Esophagus squamous epithelium (tissue), 4 donors: ENCODE measurements at regions not wholly inside any gene's neighbourhood (a gene's known extent, or its start where the extent isn't known, plus 50 kb on each side); places are given as distances from the start of the nearest gene placed in this dataset.

Experiments
- POLR2A ChIP-seq, 4 donors: fragments of 450-650 bp; IDR thresholded peaks; one replicate each; pipeline ENCODE4 v1.6.1; 2017; ENCODE audit warnings: antibody characterized with exemption in 4 of 4, mild to moderate bottlenecking in 4 of 4, moderate library complexity in 3 of 4
- TF ChIP-seq, protein P1 (sequence below), 6 experiments: fragments of 450-650 bp in 4 of 6; fragments of 200-600 bp in 2 of 6; sonication (generic) in 2 of 6; IDR thresholded peaks; one replicate each; pipeline ENCODE4 v1.5.1; 2016 to 2019; ENCODE audit warnings: antibody characterized with exemption in 6 of 6, mild to moderate bottlenecking in 4 of 6, moderate library complexity in 4 of 6

DNA sequence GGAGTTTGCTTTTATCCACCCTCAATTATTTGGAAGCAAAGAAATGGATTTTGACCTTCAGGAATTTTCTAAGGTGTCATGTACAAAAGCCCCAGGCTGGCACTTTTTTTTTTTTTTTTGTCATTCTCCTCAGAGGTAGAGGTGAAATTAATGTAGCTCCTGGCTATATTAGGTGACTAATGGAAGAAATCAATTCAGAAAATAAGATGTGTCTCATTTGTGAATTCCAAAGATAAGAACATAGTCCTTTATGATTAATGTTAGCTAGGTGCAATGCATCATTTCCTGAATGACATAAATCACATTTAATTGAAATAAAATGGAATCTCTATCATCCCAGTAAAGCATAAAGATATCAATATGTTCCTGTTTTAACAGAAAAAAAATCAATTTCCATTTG is 477.6 kb downstream of the FBXO15 start:
- TF ChIP-seq, protein P1, sequence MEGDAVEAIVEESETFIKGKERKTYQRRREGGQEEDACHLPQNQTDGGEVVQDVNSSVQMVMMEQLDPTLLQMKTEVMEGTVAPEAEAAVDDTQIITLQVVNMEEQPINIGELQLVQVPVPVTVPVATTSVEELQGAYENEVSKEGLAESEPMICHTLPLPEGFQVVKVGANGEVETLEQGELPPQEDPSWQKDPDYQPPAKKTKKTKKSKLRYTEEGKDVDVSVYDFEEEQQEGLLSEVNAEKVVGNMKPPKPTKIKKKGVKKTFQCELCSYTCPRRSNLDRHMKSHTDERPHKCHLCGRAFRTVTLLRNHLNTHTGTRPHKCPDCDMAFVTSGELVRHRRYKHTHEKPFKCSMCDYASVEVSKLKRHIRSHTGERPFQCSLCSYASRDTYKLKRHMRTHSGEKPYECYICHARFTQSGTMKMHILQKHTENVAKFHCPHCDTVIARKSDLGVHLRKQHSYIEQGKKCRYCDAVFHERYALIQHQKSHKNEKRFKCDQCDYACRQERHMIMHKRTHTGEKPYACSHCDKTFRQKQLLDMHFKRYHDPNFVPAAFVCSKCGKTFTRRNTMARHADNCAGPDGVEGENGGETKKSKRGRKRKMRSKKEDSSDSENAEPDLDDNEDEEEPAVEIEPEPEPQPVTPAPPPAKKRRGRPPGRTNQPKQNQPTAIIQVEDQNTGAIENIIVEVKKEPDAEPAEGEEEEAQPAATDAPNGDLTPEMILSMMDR (IDR thresholded peaks at IDR 0.05), result no peak
- TF ChIP-seq POLR2A (IDR thresholded peaks at IDR 0.05), result no peak
